ENCODE measurements at regions not wholly inside any gene's neighbourhood (a gene's known extent, or its start where the extent isn't known, plus 50 kb on each side); places are given as distances from the start of the nearest gene placed in this dataset.

DNA sequence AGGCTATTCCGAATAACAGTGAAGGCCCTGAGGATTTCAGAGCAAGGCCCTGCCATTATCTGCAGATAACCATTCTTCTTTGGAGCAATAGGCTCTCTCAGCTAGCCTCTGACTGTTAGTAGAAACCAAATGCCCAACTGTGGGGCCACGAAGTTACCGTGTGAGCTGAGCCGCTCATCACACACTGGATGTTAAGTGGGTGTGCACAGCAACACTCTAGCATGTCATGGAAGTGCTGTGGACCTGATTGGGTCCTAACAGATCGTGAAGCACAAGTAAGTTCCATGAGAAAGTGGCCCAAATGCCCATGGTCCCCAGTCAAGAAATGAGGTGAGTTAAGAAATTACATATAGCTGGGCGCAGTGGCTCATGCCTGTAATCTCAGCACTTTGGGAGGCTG is 190.4 kb downstream of the ALG10 start:
- intact Hi-C loops (cut with DNase I): no loop called here
- Histone ChIP-seq H3K27me3 (ENCODE audit: insufficient read depth in 3 of 3, low read length in 2 of 3) (peaks cover 0 to 1% (median 0%) of the 10 kb centered on the region in 3 donors), H3K27ac (no peak overlapping the region), H3K9me3 (no peaks in the 10 kb centered on the region), H3K36me3 (ENCODE audit: insufficient read depth in 1 of 2, low read depth in 1 of 2) (no peaks in the 10 kb centered on the region), H3K4me3 (no peak overlapping the region), H3K4me1 (no peaks in the 10 kb centered on the region)
- TF ChIP-seq, protein P1, sequence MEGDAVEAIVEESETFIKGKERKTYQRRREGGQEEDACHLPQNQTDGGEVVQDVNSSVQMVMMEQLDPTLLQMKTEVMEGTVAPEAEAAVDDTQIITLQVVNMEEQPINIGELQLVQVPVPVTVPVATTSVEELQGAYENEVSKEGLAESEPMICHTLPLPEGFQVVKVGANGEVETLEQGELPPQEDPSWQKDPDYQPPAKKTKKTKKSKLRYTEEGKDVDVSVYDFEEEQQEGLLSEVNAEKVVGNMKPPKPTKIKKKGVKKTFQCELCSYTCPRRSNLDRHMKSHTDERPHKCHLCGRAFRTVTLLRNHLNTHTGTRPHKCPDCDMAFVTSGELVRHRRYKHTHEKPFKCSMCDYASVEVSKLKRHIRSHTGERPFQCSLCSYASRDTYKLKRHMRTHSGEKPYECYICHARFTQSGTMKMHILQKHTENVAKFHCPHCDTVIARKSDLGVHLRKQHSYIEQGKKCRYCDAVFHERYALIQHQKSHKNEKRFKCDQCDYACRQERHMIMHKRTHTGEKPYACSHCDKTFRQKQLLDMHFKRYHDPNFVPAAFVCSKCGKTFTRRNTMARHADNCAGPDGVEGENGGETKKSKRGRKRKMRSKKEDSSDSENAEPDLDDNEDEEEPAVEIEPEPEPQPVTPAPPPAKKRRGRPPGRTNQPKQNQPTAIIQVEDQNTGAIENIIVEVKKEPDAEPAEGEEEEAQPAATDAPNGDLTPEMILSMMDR (IDR thresholded peaks at IDR 0.05): no peak
- ATAC-seq (no peak), DNase-seq (no peak)
- 77 to 81% (median 79%) methylated on average over 6 of the region's 6 CpGs for WGBS, 3 donors

DNA sequence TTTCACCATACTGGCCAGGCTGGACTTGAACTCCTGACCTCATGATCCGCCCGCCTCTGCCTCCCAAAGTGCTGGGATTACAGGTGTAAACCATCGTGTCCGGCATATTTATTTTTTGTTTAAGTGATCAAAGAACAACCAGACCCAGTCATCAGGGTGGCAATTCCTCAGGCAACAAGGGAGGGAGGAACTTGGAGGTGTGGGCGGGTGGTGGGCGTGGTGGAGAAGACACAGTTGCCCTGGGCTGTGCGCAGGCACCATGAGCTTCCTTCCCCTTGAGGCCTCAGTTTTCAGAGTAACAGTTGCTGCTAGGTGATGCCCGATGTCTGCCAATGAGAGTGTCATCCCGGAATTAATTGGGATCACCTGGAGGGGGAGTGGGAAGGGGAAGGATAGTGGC is 191.7 kb downstream of the ALG10 start:
- H3K4me3 ChIP-seq: no peak overlapping the region
- no peak for ATAC-seq
- intact Hi-C loops (cut with DNase I): no loop called here
- no peak for DNase-seq
- peaks cover 0 to 5% (median 3%) of the 10 kb centered on the region in 3 donors for H3K27me3 ChIP-seq (ENCODE audit: insufficient read depth in 3 of 3, low read length in 2 of 3)
- H3K9me3 ChIP-seq: no peaks in the 10 kb centered on the region
- TF ChIP-seq, protein P1 (IDR thresholded peaks at IDR 0.05): no peak
- whole genome bisulfite sequencing, 3 donors: 89 to 91% (median 90%) methylated on average over 9 of the region's 9 CpGs
- H3K27ac ChIP-seq: no peak overlapping the region
- H3K36me3 ChIP-seq (ENCODE audit: insufficient read depth in 1 of 2, low read depth in 1 of 2): no peaks in the 10 kb centered on the region
- H3K4me1 ChIP-seq: no peaks in the 10 kb centered on the region

DNA sequence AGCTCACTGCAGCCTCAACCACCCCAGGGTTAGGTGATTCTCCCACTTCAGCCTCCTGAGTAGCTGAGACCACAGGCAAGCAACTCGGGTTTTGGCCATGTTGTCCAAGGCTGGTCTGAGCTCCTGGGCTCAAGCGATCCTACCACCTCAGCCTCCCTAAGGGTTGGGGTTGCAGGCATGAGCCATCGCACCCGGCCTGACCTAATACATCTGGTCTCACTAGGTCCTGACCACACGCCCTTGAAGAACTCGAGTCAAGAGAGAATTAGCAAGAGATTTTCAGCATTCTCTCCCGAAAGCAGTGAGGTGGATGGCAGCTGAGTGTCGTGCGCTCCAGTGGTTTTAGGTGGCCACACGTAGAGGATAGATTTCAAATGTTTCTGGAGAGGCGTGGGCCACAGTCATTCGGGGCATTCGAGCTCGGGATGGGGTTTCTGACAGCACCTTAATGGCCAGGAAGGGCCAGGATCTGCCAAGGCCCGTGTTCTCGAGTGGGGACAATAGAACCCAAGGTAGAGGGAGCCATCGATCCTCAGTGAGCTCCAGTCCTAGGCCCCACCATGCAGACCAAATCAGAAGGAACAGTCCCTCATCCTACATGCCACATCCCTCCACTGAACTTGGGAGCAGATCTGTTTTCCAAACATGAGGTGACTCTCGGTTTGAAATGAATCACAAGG is 193.1 kb downstream of the ALG10 start:
- intact Hi-C loops (cut with DNase I): loop anchor here (5.0 kb wide), 1 partner anchor 93 kb away; no protein-coding TSS in a partner anchor
- no peak for DNase-seq

DNA sequence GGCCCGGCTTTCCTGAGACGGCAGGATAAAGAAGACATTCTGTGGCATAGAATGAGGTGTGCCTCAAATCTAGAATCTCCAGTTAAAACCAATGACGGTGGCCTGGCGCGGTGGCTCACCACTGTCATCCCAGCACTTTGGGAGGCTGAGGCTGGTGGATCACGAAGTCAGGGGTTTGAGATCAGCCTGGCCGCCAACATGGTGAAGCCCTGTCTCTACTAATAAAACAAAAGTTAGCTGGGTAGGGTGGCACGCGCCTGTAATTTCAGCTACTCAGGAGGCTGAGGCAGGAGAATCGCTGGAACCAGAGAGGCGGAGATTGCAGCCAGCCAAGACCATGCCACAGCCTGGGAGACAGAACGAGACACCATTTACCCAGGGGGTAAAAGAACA is 193.6 kb downstream of the ALG10 start:
- H3K4me1 ChIP-seq: no peaks in the 10 kb centered on the region
- intact Hi-C loops (cut with DNase I): loop anchor here (5.0 kb wide), 1 partner anchor 94 kb away; no protein-coding TSS in a partner anchor
- no peak for DNase-seq
- TF ChIP-seq, protein P1 (IDR thresholded peaks at IDR 0.05): no peak
- 93 to 94% (median 93%) methylated on average over 12 of the region's 12 CpGs for WGBS, 3 donors
- no peak for ATAC-seq
- no peaks in the 10 kb centered on the region for H3K36me3 ChIP-seq (ENCODE audit: insufficient read depth in 1 of 2, low read depth in 1 of 2)
- H3K9me3 ChIP-seq: no peaks in the 10 kb centered on the region
- peaks cover 0 to 10% (median 9%) of the 10 kb centered on the region in 3 donors for H3K27me3 ChIP-seq (ENCODE audit: insufficient read depth in 3 of 3, low read length in 2 of 3)
- H3K4me3 ChIP-seq: no peak overlapping the region
- H3K27ac ChIP-seq: no peak overlapping the region

More for the DNA sequence above, 193.1 kb downstream of the ALG10 start:
- H3K4me3 ChIP-seq: no peak overlapping the region
- no peaks in the 10 kb centered on the region for H3K4me1 ChIP-seq
- ATAC-seq: no peak
- no peaks in the 10 kb centered on the region for H3K36me3 ChIP-seq (ENCODE audit: insufficient read depth in 1 of 2, low read depth in 1 of 2)
- H3K9me3 ChIP-seq: no peaks in the 10 kb centered on the region
- H3K27ac ChIP-seq: no peak overlapping the region
- peaks cover 0 to 10% (median 9%) of the 10 kb centered on the region in 3 donors for H3K27me3 ChIP-seq (ENCODE audit: insufficient read depth in 3 of 3, low read length in 2 of 3)
- WGBS, 3 donors: 81 to 86% (median 82%) methylated on average over 18 of the region's 18 CpGs
- TF ChIP-seq, protein P1 (IDR thresholded peaks at IDR 0.05): no peak

Measured in psoas muscle (tissue), 7 donors.